ENCODE measurements at regions not wholly inside any gene's neighbourhood (a gene's known extent, or its start where the extent isn't known, plus 50 kb on each side); places are given as distances from the start of the nearest gene placed in this dataset.

DNA sequence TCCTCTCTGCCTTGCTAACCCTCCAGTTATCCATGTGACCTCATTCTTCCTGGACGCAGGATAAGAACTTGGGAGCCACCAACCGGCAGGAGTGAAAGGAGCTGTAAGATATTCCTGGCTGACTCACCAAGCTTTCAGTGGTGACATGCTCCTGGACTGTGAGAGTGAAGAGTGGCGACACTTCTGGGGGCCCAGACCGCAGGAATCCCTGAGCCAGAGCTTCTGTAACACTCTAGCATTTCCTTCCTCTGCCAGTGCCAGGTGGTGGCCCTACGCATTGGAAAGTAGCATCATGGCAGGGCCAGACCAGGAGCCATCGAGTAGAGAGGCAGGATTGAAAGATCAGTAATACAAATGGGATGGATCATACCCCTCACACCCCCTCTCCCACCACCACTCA lies 474.3 kb downstream of the ACTRT1 start:
- TF ChIP-seq CTCF (IDR thresholded peaks at IDR 0.05; ENCODE audit: control extremely low read depth in 1 of 3, insufficient read depth in 1 of 3, low read depth in 1 of 3, low read length in 3 of 3) (no peak), POLR2AphosphoS5 (IDR thresholded peaks at IDR 0.05; ENCODE audit: low read depth, low read length) (no peak)
